ENCODE measurements at regions not wholly inside any gene's neighbourhood (a gene's known extent, or its start where the extent isn't known, plus 50 kb on each side); places are given as distances from the start of the nearest gene placed in this dataset.

GRCh38 chr3:16834214-16834613 is 50.5 kb upstream of the PLCL2 start:
- no peak overlapping the region for H3K4me3 ChIP-seq
- H3K9me3 ChIP-seq, result no peaks in the 10 kb centered on the region
- no peak for TF ChIP-seq POLR2A (IDR thresholded peaks at IDR 0.05)
- TF ChIP-seq CTCF (IDR thresholded peaks at IDR 0.05 in 4 of 5, conservative IDR thresholded peaks at IDR 0.05 in 1 of 5), result no peak
- no peaks in the 10 kb centered on the region for H3K27me3 ChIP-seq
- peaks cover 14 to 16% of the 10 kb centered on the region in 2 donors for H3K4me1 ChIP-seq
- in situ Hi-C loops (cut with MboI; ENCODE audit: low sequenced_read_pairs in 4 of 4), result no loop called here
- DNase-seq, result no peak
- ATAC-seq, result no peak
- H3K36me3 ChIP-seq, result no peaks in the 10 kb centered on the region
- H3K27ac ChIP-seq, result no peak overlapping the region
- intact Hi-C loops (cut with DNase I; ENCODE audit: low total_unique reads), result no loop called here

- TF ChIP-seq POLR2A (IDR thresholded peaks at IDR 0.05) (no peak), CTCF (IDR thresholded peaks at IDR 0.05 in 4 of 5, conservative IDR thresholded peaks at IDR 0.05 in 1 of 5) (no peak)
- no peaks in the 10 kb centered on the region for H3K9me3 ChIP-seq
- intact Hi-C loops (cut with DNase I; ENCODE audit: low total_unique reads), result loop anchor here (5.0 kb wide), 2 partner anchors 258 to 308 kb away; no protein-coding TSS in a partner anchor
- no peaks in the 10 kb centered on the region for H3K27me3 ChIP-seq
- no peak overlapping the region for H3K27ac ChIP-seq
- H3K4me3 ChIP-seq, result no peak overlapping the region
- no peak for DNase-seq
- peaks cover 19 to 20% of the 10 kb centered on the region in 2 donors for H3K4me1 ChIP-seq
- in situ Hi-C loops (cut with MboI; ENCODE audit: low sequenced_read_pairs in 4 of 4), result no loop called here
- no peak for ATAC-seq
- H3K36me3 ChIP-seq, result no peaks in the 10 kb centered on the region
Measured at GRCh38 chr3:16834753-16835152, 50.0 kb upstream of the PLCL2 start.
